Neural cell (in vitro differentiated cells): ENCODE measurements at regions not wholly inside any gene's neighbourhood (a gene's known extent, or its start where the extent isn't known, plus 50 kb on each side); places are given as distances from the start of the nearest gene placed in this dataset.

Experiments
- H2AFZ ChIP-seq: fragments of 200-600, 300-800 bp; sonication (generic), shearing (Covaris generic); 2 replicates; pipeline ENCODE4 v1.6.0; 2014; ENCODE audit warnings: low read depth, mild to moderate bottlenecking, antibody characterized with exemption, low read length, moderate library complexity
- H3F3A ChIP-seq: fragments of 200-600 bp; shearing (Covaris generic); 2 replicates; pipeline ENCODE4 v1.6.1; 2016; ENCODE audit warnings: mild to moderate bottlenecking, moderate library complexity, mixed read lengths, antibody characterized with exemption, low read length; ENCODE audit not compliant: insufficient read depth, poor library complexity, severe bottlenecking
- H3K27ac ChIP-seq: fragments of 200-600, 300-800 bp; sonication (generic), shearing (Covaris generic); 2 replicates; pipeline ENCODE4 v1.5.1; 2014; ENCODE audit warnings: mild to moderate bottlenecking, low read length, moderate library complexity
- H3K27me3 ChIP-seq: fragments of 300-800, 200-600 bp; sonication (generic), shearing (Covaris generic); 2 replicates; pipeline ENCODE4 v1.6.0; 2014; ENCODE audit warnings: mild to moderate bottlenecking, low read depth, low read length, moderate library complexity; ENCODE audit not compliant: insufficient read depth
- H3K36me3 ChIP-seq: fragments of 300-800, 200-600 bp; sonication (generic), shearing (Covaris generic); 2 replicates; pipeline ENCODE4 v1.5.1; 2014; ENCODE audit warnings: mild to moderate bottlenecking, antibody characterized with exemption, low read length, moderate library complexity; ENCODE audit not compliant: insufficient read depth
- H3K4me2 ChIP-seq: fragments of 300-800, 200-600 bp; sonication (generic), shearing (Covaris generic); 2 replicates; pipeline ENCODE4 v1.6.0; 2014; ENCODE audit warnings: mild to moderate bottlenecking, low read length
- H3K4me3 ChIP-seq: fragments of 300-800, 200-600 bp; sonication (generic), shearing (Covaris generic); 2 replicates; pipeline ENCODE4 v1.5.1; 2014; ENCODE audit warnings: mild to moderate bottlenecking, low read length, moderate library complexity
- H3K79me2 ChIP-seq: fragments of 200-600 bp; shearing (Covaris generic); replicated peaks from 2 replicates; pipeline ENCODE4 v1.6.0; 2014; ENCODE audit warnings: mild to moderate bottlenecking, low read length, moderate library complexity; ENCODE audit not compliant: insufficient read depth
- H3K9ac ChIP-seq: fragments of 300-800, 200-600 bp; sonication (generic), shearing (Covaris generic); 2 replicates; pipeline ENCODE4 v1.6.1; 2016; ENCODE audit warnings: mild to moderate bottlenecking, low read length, mixed read lengths
- H3K9me2 ChIP-seq: fragments of 200-600 bp; shearing (Covaris generic); 2 replicates; pipeline ENCODE4 v1.6.1; 2016; ENCODE audit warnings: mild to moderate bottlenecking, low read length, mixed read lengths; ENCODE audit not compliant: insufficient read depth
- H3K9me3 ChIP-seq: fragments of 200-600, 300-800 bp; sonication (generic), shearing (Covaris generic); 2 replicates; pipeline ENCODE4 v1.6.1; 2016; ENCODE audit warnings: mild to moderate bottlenecking, mixed run types, low read length, moderate library complexity, mixed read lengths
- H4K20me1 ChIP-seq: fragments of 200-600 bp; shearing (Covaris generic); 2 replicates; pipeline ENCODE4 v1.6.1; 2016; ENCODE audit warnings: mild to moderate bottlenecking, mixed run types; ENCODE audit not compliant: insufficient read depth
- CTCF ChIP-seq: fragments of 450-650 bp; IDR thresholded peaks from 2 replicates; pipeline ENCODE4 v1.5.1; 2014; ENCODE audit warnings: antibody characterized with exemption, mild to moderate bottlenecking, moderate library complexity; ENCODE audit not compliant: poor library complexity, severe bottlenecking
- EP300 ChIP-seq: fragments of 450-650 bp; conservative IDR thresholded peaks from 2 replicates; pipeline ENCODE4 v1.6.1; 2014; ENCODE audit warnings: antibody characterized with exemption, mild to moderate bottlenecking, moderate library complexity; ENCODE audit not compliant: poor library complexity, severe bottlenecking
- EZH2 ChIP-seq: fragments of 200-600, 300-800 bp; shearing (Covaris generic), sonication (generic); IDR thresholded peaks from 2 replicates; pipeline ENCODE4 v1.6.1; 2014; ENCODE audit warnings: antibody characterized with exemption, low read length, borderline replicate concordance, mild to moderate bottlenecking; ENCODE audit not compliant: insufficient read depth, poor library complexity, severe bottlenecking
- MXI1 ChIP-seq: fragments of 450-650 bp; conservative IDR thresholded peaks from 2 replicates; pipeline ENCODE4 v1.6.1; 2014; ENCODE audit warnings: antibody characterized with exemption, mild to moderate bottlenecking; ENCODE audit not compliant: poor library complexity, severe bottlenecking
- POLR2AphosphoS5 ChIP-seq: IDR thresholded peaks from 2 replicates; pipeline ENCODE4 v1.6.1; 2012
- RAD21 ChIP-seq: fragments of 450-650 bp; conservative IDR thresholded peaks from 2 replicates; pipeline ENCODE4 v1.6.1; 2014; ENCODE audit warnings: antibody characterized with exemption, mild to moderate bottlenecking, moderate library complexity
- REST ChIP-seq: IDR thresholded peaks from 2 replicates; pipeline ENCODE4 v1.6.1; 2012; ENCODE audit warnings: borderline replicate concordance
- SMC3 ChIP-seq: fragments of 450-650 bp; conservative IDR thresholded peaks from 2 replicates; pipeline ENCODE4 v1.6.1; 2014; ENCODE audit warnings: antibody characterized with exemption, mild to moderate bottlenecking, moderate library complexity; ENCODE audit not compliant: poor library complexity
- TAF1 ChIP-seq: IDR thresholded peaks from 2 replicates; pipeline ENCODE4 v1.6.1; 2012; ENCODE audit warnings: low read depth

GRCh38 chr20:5402903-5403531 lies 86.3 kb upstream of the PROKR2 start:
- no peaks in the 10 kb centered on the region for H3K9me2 ChIP-seq
- no peak for TF ChIP-seq EZH2
- no peak for TF ChIP-seq REST
- no peak for TF ChIP-seq SMC3
- TF ChIP-seq EP300: no peak
- TF ChIP-seq RAD21: no peak
- TF ChIP-seq CTCF: no peak
- TF ChIP-seq POLR2AphosphoS5: no peak
- no peak for TF ChIP-seq TAF1
- TF ChIP-seq MXI1: no peak

GRCh38 chr20:5401277-5401875 lies 84.6 kb upstream of the PROKR2 start:
- Histone ChIP-seq H3K9me3 (no peaks in the 10 kb centered on the region), H3K9me2 (no peaks in the 10 kb centered on the region), H2AFZ (no peak overlapping the region), H3K27ac (no peak overlapping the region), H4K20me1 (no peaks in the 10 kb centered on the region), H3K9ac (no peak overlapping the region), H3K27me3 (no peaks in the 10 kb centered on the region), H3K79me2 (no peaks in the 10 kb centered on the region), H3K4me3 (no peak overlapping the region), H3K4me2 (no peak overlapping the region), H3F3A (no peaks in the 10 kb centered on the region), H3K36me3 (no peaks in the 10 kb centered on the region)
- TF ChIP-seq POLR2AphosphoS5 (no peak), MXI1 (no peak), EZH2 (no peak)

More at GRCh38 chr20:5402903-5403531, 86.3 kb upstream of the PROKR2 start:
- Histone ChIP-seq H3K27ac (no peak overlapping the region), H3K27me3 (no peaks in the 10 kb centered on the region), H3K36me3 (no peaks in the 10 kb centered on the region), H3K4me3 (no peak overlapping the region), H3K4me2 (no peak overlapping the region), H3K79me2 (no peaks in the 10 kb centered on the region), H3K9ac (no peak overlapping the region), H3F3A (no peaks in the 10 kb centered on the region), H2AFZ (no peak overlapping the region), H3K9me3 (no peaks in the 10 kb centered on the region), H4K20me1 (no peaks in the 10 kb centered on the region)
